ENCODE measurements at regions not wholly inside any gene's neighbourhood (a gene's known extent, or its start where the extent isn't known, plus 50 kb on each side); places are given as distances from the start of the nearest gene placed in this dataset.

GRCh38 chr7:106980358-106980685, 64.2 kb upstream of the PRKAR2B start:
- no peaks in the 10 kb centered on the region for H3K36me3 ChIP-seq
- no peak overlapping the region for H3K27ac ChIP-seq
- H3K27me3 ChIP-seq (replicated peaks; ENCODE audit: insufficient read depth): no peaks in the 10 kb centered on the region
- TF ChIP-seq POLR2AphosphoS5 (IDR thresholded peaks at IDR 0.05) (no peak), CTCF (IDR thresholded peaks at IDR 0.05) (no peak), POLR2A (IDR thresholded peaks at IDR 0.05) (no peak)
- intact Hi-C loops (cut with DNase I): no loop called here
- H3K9me3 ChIP-seq: no peaks in the 10 kb centered on the region
- no peaks in the 10 kb centered on the region for H3K4me1 ChIP-seq (replicated peaks)
- DNase-seq (ENCODE audit: low spot score): no peak
- no peak overlapping the region for H3K4me3 ChIP-seq
- WGBS: 69% methylated on average over 3 of the region's 3 CpGs

DNA sequence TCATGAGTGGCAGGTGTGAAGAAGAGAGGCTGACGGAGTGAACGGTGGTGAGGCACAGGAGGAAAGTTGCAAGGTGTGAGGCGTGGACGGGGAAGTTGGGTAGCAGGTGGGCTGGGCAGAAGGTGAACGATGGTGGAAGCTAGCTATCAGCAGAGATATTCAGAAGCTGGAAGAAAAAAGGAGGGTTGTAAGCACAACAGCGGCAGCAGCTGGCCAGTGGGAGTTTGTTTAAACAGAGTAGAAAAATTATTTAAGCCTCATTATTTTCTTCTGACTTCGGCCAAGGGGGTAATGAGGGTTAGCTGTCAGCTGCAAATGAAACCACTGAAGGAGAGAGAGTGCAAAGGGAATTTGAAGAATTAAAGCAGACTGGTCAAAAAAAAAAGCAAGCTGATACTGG, 62.1 kb upstream of the PRKAR2B start:
- no peaks in the 10 kb centered on the region for H3K4me1 ChIP-seq (replicated peaks)
- H3K9me3 ChIP-seq: no peaks in the 10 kb centered on the region
- H3K36me3 ChIP-seq: no peaks in the 10 kb centered on the region
- intact Hi-C loops (cut with DNase I): no loop called here
- H3K27me3 ChIP-seq (replicated peaks; ENCODE audit: insufficient read depth): no peaks in the 10 kb centered on the region
- TF ChIP-seq POLR2AphosphoS5 (IDR thresholded peaks at IDR 0.05) (no peak), CTCF (IDR thresholded peaks at IDR 0.05) (no peak), POLR2A (IDR thresholded peaks at IDR 0.05) (no peak)
- DNase-seq (ENCODE audit: low spot score): no peak
- 57% methylated on average over 7 of the region's 7 CpGs for WGBS
- H3K27ac ChIP-seq: no peak overlapping the region
- no peak overlapping the region for H3K4me3 ChIP-seq

GRCh38 chr7:106984034-106984433, 60.5 kb upstream of the PRKAR2B start:
- WGBS: 78% methylated on average over 5 of the region's 5 CpGs
- Histone ChIP-seq H3K4me3 (no peak overlapping the region), H3K27me3 (replicated peaks; ENCODE audit: insufficient read depth) (no peaks in the 10 kb centered on the region), H3K36me3 (no peaks in the 10 kb centered on the region), H3K27ac (no peak overlapping the region), H3K4me1 (replicated peaks) (no peaks in the 10 kb centered on the region), H3K9me3 (no peaks in the 10 kb centered on the region)
- DNase-seq (ENCODE audit: low spot score): no peak
- intact Hi-C loops (cut with DNase I): no loop called here
- no peak for TF ChIP-seq CTCF (IDR thresholded peaks at IDR 0.05)
- TF ChIP-seq POLR2AphosphoS5 (IDR thresholded peaks at IDR 0.05): no peak
- TF ChIP-seq POLR2A (IDR thresholded peaks at IDR 0.05): no peak

- H3K4me1 ChIP-seq (replicated peaks): no peaks in the 10 kb centered on the region
- no peak for DNase-seq (ENCODE audit: low spot score)
- no peak overlapping the region for H3K27ac ChIP-seq
- intact Hi-C loops (cut with DNase I): no loop called here
- H3K9me3 ChIP-seq: no peaks in the 10 kb centered on the region
- no peaks in the 10 kb centered on the region for H3K36me3 ChIP-seq
- H3K27me3 ChIP-seq (replicated peaks; ENCODE audit: insufficient read depth): no peaks in the 10 kb centered on the region
- TF ChIP-seq POLR2AphosphoS5 (IDR thresholded peaks at IDR 0.05): no peak
- H3K4me3 ChIP-seq: no peak overlapping the region
Observed at GRCh38 chr7:106986450-106986977, 58.0 kb upstream of the PRKAR2B start.

DNA sequence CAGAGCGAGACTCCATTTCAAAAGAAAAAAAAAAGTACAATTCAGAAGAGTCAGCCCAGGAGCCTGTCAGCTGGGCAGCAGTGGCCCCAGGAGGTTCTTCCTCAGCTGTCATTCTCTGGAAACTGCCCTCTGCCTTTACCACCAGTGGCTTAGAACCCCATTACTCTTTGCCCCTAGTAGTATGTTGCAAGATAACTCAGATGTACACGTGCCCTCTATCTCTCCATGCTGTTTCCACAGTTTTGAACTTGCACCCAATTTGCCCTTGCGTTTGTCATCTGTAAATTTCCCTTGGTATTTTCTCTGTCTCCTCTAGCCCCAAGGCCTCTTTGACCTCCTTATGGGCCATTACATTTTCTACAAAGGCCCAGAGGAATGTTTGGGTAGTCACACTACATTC, 56.7 kb upstream of the PRKAR2B start:
- TF ChIP-seq POLR2A (IDR thresholded peaks at IDR 0.05) (no peak), POLR2AphosphoS5 (IDR thresholded peaks at IDR 0.05) (no peak), CTCF (IDR thresholded peaks at IDR 0.05) (no peak)
- H3K36me3 ChIP-seq: no peaks in the 10 kb centered on the region
- H3K9me3 ChIP-seq: no peaks in the 10 kb centered on the region
- H3K27ac ChIP-seq: no peak overlapping the region
- WGBS: 91% methylated on average over 3 of the region's 3 CpGs
- DNase-seq (ENCODE audit: low spot score): no peak
- H3K4me3 ChIP-seq: no peak overlapping the region
- no peaks in the 10 kb centered on the region for H3K27me3 ChIP-seq (replicated peaks; ENCODE audit: insufficient read depth)
- no peaks in the 10 kb centered on the region for H3K4me1 ChIP-seq (replicated peaks)
- intact Hi-C loops (cut with DNase I): no loop called here

Data from prostate gland (tissue), 2 donors.